Stimulated activated CD8-positive, alpha-beta memory T cell treated with anti-CD3 and anti-CD28 coated beads, Interleukin-15, amount 100 ng/mL, for 1 hour (primary cell): ENCODE measurements at regions not wholly inside any gene's neighbourhood (a gene's known extent, or its start where the extent isn't known, plus 50 kb on each side); places are given as distances from the start of the nearest gene placed in this dataset.

Experiments
- DNase-seq: peaks from one replicate; pipeline ENCODE4 v3.0.0-alpha.2; 2020; ENCODE audit warnings: low read depth

DNA sequence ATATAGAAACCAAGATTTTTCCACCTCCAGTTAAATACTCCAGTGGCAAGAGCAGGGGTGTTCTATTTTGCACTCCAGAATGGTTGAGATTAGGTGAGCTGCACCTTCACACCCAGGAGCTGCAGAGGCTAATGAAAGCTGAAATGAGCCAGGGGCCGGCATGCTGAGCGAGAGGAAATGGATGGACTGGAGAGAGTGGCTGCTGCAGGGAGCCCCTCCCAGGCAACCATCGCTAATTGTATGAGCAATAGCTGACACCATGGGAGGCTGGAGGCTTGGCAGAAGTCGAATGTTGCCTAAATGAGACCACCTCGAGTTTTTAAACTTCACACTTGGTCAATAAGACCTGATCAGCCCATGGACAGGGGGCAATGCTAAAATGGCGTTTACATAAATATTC, 301.8 kb upstream of the TMPO start:
- no peak for DNase-seq

DNA sequence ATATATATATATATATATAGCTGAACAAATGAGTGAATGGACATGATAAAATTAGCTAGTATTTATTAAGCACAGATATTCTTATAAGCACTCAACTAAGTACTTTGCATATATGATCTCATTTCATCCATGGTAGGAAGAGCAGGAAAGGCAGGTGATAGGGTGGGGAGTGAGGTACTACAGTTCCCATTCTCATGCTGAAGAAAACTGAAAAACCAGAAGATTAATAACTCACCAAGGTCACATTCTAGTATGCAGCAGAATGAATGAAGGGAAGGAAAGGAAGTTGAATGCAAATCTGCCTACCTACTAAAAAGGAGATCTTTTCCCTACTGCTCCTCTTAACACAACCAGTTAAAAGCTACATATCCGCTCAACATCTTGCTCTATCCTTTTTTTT, 298.1 kb upstream of the TMPO start:
- DNase-seq, result no peak

DNA sequence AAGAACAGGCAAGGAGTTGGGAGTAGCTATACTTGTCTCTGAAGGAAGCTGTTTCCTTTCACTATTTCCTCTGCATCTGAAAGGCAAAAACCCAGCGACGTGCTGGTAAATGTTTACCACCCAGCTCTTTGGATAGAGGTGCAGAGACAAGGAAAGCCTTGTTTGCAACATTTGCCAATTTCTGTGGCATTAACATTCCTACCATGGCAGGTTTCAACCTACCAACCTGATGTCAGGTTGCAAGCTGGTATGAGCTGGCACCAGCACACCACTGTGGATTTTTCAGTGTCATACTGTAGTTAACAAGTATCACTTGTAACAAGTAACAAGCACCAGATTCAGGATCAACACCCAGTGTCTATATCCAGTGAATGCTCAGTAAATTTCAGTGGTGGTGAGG, 294.8 kb upstream of the TMPO start:
- DNase-seq, result no peak

DNA sequence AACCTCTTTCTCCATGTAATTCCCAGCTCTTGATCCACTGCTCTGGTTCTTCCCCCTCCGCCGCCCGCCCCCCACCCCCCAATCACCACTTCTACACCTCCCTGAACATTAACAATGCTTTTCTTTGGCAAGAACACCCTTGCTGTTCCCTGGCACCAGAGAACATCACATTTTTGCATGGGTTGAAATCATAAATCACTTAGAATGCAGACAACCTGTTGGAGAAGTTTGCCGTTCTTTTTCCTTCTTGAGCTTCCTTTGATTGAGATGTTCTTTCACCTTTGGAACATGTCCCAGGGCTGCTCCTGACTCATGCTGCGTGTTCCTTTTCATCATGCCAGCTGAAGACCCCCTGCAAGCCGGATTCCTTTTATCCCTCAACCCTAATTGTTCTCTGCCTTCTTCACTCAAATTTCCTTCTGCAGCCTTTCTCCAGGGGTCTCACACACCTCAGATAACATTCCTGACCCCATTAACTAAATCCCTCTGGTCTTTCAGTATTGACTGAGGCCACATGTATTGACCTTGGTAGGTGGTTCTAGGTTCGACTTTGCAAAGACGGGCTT, 294.1 kb upstream of the TMPO start:
- no peak for DNase-seq

DNA sequence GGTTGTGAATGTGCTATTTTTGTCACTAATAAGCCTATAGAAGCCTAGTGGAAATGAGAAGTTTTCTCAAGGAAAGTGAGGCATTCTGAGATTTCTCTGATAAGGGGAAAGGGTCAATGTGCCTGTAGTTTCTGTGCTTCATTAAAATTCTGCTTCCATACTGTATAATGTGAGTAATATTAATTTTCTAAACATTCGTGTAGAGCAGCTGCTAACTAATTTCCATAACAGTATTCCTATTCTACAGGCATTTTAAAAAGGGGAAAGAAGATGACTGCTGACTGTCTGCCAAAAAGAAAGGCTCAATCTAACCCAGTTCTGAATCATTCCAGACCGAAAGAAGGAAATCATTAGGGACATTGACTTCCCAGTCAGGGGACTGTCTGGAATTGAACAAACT, 293.3 kb upstream of the TMPO start:
- no peak for DNase-seq

DNA sequence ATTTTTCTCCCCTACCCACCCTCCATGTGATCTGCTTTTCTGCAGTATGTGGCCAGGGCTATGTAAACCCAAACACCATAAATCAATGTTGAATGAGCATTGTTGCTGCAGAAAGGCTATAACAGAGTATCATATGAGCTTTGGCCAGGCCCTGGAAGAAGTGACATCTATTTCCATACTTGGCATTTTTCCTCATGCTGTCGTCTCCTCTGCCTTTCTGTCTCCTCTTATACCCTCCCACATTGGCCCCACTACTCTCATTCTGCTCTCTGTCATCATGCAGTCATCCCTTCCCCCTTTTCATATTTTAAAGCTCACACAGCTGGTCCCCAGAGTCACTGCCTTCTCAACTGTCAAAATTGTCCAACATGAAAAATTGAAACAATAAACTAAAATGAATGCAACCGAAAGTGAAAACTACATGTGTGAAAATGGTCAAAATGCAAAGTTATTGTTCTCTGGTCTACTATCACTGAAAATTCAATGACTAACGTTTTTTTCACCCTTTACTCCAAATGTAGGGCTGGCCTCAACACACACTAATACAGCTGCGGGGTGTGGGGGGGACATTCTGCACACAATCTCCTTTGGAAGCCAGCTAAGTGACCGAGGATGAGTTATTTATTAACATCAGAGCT, 290.7 kb upstream of the TMPO start:
- no peak for DNase-seq

DNA sequence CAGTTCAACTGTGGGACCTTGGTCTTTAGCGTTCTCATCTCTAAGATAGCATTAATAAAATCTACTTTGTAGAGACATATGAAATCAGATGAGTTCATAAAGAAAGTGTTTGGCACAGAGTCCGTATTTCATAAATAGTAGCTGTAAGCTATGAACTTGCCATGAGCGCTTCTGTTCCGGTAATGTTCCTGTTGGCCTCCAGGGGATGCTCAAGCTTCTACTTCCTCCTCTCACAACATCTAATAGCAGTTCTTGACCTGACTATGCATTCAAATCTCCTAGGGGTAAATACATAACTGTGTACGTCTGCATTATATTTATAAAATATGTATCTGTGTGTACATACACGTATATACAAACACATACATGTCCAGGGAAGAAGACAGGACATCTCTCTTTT, 288.2 kb upstream of the TMPO start:
- no peak for DNase-seq

DNA sequence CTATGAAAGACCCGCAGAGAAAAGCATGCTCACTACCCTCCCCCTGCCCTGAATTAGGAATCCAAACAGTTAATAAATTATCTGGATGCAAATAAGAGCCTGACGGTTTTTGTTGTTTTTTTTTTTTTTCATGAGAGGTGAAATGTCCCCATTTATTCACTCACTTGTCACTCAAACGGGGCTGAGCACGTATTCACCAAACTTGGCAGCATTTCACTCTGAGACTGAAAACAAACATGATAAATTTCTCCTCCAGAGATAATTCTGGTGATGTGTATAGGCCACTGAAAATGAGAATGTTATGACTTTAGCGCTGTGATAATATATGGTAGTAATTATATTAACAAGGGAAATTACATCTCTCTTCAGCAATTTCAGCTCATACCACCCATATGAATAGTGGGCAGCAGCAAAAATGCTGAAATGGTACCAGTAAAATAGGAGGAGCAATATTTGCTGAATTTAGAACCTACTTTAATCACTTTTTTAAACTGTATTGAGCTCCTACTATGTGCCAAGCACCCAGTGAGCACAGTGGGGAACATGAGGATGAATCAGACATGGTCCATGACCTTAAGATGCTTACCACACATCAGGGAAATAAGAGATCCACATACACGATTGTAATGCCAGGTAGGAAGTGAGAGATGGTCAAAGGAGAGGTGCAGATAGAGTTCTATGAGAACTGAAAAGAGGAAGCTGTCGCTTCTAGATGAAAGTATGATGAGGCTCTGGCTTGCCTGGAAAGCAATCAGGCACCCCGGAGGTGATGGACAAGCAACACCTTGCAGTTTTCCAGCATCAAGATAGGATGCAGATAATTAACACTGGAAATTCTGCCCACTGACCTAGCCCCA, 286.5 kb upstream of the TMPO start:
- DNase-seq, result no peak

DNA sequence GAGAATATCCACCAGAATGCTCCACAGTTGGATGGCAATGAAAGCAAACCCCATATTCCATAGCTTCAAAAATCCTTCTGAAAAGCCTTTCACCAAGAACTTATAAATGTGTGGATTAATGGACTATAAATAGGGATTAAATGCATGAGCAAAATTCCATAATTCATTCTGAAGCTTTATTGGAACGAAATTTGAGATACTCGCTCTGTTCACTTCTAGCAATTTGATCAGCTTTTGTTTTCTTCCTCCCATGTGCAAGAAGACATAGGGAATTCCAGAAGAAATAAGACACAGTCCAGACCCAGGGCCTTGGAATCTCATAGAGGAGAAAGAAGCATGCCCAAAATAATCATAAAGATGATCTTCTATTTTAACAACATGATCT, 285.9 kb upstream of the TMPO start:
- DNase-seq, result no peak

DNA sequence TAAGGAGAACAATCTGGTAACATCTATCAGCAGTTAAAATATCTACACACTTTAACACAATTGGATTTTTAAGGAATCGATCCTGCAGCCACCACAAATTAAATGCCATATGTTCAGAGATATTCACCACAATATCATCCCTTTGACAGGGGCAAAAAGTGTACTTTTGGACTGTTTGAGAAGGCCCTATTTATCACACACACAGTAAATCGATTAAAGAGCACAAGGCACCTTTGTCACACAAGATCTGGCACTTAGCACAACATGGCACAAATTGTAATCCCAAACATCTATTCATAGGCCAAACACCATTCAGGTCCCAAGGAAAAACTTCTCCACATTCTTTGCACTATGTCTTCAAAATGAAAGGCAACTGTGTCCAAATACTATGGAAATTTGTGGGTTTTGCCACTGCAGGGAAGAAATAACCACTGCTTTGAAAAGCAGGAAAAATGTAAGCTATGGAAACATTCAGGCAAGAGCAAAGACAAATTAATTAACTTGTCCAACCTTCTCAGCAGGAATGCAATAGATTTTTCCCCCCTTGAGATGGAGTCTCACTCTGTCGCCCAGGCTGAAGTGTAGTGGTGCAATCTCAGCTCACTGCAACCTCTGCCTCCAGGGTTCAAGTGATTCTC, 282.5 kb upstream of the TMPO start:
- DNase-seq, result no peak

DNA sequence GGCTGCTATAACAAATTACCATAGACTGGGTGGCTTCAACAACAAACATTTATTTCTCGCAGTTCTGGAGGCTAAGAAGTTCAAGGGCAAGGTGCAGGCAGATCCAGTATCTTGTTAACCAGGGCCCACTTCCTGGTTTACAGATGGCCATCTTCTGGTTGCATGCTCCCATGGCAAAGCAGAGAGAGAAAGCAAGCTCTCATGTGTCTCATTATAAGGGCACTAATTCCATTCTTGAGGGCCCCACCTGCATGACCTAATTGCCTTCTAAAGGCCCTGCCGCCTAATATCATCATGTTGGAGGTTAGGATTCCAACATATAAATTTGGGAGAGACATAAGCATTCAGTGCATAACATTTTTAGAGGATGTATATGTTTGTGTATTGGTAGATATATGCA, 280.1 kb upstream of the TMPO start:
- no peak for DNase-seq

DNA sequence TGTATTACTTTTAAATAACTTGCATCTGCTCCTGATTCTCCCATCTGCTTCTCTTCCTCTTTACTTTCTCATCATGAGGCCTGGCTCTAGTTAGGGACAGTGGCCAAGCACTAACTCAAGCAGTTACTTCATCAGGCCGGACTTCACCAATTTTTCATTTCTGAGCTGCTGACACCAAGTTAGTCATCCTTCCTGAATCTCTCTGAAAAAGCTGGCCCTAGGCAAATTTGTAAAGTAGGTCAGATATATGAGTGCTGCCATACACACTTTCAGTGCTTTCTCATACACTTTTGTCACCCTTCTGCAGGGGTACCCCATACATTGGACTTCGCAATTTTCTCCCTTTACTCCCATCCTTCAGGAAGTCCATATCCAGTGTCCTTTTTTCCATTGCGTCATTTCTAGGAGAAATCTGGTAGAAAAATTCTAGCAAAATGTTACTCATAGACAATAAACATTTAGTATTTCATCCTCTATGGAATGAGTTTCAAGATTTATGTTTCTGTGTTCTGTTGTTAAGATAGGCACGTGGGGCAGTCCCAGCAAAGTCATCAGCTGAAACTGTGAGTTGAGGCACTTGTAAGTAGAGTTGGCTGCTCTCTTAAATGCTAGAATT, 276.8 kb upstream of the TMPO start:
- no peak for DNase-seq

DNA sequence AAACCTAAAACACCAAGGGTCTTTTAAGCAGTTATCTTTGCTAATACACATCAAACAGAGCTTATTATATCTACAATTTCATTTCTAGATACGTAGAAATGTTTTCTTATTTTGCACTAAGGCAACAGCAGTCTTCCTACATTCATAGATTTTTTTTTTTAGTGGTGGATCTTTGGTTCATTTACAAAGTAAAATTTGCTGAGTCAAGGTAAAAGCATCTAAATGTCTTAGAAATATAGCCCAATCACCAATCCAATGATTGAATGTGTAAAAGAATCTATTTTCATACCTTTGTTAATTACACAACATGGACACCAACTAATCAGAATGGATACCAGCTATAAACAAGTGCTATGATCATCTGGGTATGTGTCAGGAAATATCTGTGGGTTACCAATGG, 272.2 kb upstream of the TMPO start:
- no peak for DNase-seq

DNA sequence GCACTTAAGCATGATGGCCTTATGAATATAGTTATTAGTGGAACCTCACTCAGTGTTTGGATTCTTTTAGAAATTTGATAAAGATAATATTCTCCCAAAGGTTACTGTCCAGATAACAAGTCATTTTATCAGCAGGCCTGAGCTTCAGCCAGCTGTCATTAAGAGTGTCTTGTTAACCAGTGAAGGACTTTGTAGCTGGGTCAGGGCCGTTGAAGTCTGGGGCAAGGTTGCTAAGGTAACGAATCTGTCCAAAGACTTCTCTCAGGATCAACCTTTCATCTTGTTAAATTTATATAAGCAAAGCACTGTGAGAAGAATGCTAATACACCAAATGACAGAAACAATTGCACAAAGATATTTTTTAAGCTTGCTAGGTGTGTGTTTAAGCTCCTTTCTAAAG, 271.3 kb upstream of the TMPO start:
- no peak for DNase-seq

DNA sequence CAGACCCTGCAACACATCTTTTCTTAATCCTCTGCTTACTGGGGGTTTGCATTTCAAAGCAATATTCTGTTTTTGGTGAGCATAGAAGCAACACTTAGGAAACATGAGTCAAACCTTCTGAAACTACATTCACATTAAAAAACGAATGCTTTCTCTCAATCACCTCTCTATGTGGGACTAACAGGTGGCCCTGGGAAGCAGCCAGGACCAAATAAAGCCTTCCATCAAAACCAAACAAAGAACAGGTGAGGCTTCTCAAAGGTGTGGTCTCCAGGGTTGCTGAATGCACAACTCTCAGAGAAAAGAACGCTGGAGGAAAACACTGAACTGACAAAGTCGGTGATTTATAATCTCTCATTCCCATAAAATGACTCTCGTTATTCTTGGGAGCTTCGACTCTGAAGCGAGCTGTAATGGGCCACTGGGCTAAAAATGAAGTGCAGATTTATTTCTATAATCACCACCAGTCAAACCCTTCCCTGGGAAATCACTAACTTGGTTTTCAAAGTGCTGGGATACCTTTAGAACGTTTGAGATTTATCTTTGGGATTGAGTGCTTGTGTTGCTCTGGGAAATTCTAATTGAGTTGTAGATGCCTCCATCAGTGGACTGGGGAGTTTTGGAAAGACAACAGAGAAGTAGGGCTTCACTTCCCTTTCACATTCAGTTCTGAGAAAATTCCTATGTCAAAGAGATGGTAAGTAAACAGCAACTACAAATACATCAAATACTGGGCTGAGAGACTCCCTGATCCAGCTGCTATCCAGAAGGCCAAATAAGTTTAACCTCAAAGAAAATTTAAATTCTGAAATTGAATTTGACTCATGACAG, 262.0 kb upstream of the TMPO start:
- DNase-seq, result no peak

DNA sequence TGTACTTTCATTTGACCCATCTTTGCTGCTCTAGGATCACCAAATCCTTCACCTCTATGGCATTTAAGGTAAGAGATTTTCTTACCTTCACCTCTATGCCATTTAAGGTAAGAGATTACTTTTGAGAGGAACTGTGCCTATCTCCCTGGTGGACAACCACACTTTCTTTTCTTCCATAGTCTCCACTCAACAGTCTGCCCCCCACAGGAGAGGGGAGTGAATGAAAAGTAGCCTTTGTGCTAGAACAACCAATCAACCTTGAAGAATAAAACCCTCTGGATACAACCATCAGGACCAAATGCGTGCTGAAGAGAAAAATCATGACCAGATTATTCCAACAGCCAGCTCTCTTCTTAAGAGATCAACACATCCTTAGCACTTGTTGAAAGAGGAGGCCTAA, 258.6 kb upstream of the TMPO start:
- DNase-seq, result no peak

DNA sequence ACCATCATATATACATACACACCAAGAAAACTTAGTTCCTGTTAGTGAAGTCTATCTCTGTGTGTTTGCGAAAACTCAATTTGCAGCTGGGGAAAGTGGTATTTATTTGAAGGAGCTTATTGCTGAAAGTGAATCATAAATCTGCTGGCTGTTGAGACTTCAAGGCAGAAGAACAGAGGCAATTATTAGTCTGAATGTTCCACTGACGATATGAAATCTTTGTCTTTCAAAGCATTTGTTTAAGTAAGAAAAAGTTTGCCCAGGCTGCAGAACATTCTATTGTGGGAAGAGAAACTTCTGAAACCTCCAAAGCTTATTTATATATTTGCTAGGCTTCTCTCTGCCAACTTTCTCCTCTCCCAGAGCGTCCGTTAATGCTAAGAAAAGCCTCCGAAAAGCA, 255.7 kb upstream of the TMPO start:
- no peak for DNase-seq

DNA sequence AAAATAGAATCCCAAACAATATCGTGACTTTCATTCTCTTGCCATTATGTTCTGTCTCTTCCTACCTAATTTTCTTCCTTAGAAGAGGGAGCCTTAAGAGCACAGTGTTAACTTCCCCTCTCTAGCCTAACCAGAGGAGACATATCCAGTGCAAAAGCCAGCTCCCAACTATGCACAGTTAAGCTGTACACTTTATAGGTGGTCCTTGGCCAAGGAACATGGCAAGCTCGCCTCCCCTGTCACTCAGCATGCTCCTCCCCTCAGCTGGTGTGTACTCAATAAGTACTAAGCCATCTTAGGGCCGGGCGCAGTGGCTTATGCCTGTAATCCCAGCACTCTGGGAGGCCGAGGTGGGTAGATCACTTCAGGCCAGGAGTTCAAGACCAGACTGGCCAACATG, 255.1 kb upstream of the TMPO start:
- no peak for DNase-seq

DNA sequence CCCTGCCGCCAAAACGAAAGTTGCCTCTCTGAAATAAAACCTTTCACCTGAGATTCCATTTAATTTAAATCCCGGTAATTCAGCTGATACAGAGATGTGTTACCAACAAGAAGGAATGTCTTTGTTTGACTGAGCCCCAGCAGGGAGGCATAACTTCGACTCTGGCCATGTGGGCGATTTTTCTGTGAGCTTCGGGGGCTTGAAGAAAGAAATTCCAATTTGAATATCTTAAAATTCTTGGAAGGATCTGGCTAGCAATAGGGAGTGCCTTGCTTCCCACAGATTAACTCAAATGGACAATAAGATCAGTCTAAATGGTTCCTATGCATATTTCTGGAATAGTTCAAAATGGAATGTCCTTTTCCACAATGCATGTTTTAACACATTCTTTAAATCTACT, 252.5 kb upstream of the TMPO start:
- no peak for DNase-seq

DNA sequence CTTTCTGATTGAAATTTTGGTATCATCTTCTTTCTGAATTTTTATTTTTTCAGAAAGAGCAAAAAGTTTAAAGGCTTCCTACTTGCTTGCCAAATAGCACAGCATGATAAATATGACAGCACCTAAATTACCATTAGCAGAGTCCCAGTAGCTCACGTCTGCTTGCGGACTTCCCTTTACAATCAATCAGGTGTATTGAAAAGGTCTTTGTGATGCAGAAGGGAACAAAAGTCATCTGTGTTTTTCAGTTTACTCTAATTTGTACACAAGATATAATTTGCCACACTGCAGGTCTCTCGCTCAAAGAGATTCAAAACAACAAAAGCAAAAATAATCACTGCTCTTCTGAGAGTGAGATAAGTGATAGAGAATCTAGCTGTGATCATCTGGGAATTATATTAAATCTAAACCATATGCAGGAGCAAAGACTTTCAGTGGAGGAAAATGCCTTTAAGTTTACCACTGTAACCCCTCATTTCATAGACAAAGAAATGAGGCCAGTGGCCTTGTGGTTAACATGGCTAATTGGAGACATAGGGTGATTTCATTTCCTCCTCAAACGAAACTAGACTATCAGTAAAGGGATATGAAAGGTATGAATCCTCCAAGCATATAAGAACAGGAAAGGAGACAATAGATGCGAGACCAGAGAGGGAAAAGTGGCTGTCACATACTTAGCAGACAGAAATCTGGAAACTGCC, 240.8 kb upstream of the TMPO start:
- DNase-seq, result no peak

DNA sequence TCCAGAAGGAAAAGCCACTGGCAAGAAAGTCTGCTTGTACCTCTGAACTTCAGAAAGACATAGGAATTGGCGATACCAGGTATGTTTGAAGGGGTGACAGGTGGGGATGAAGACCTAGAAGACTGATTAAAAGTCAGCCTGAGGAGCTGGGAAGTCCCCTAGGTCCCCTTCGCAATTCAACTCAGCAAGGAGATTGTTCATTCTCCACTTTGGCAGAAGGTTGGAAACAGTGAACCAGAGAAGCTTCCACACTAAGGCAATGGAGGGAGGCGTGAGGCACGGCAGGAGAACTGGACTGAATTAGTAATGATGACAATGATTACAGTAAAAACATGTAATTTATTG, 240.3 kb upstream of the TMPO start:
- DNase-seq, result no peak
